ENCODE measurements at regions not wholly inside any gene's neighbourhood (a gene's known extent, or its start where the extent isn't known, plus 50 kb on each side); places are given as distances from the start of the nearest gene placed in this dataset.

DNA sequence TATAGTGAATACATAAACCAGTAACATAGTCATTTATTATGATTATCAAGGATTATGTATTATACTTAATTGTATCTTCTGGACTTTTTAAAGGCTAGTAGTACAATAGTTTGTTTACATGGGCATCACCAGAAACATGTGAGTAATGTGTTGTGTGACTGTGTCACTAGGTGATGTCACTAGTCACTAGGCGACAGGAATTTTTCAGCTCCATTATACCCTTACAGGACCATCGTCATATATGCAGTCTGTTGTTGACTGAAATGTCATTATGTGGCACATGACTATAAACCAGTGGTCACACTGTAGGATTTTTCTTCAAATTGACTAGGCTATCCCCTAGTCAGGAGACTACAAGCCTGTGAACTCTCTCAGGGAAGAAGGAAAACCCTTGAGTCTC lies 86.5 kb upstream of the CENPW start (continued):
- TF ChIP-seq PRMT5 (CRISPR knock-in tag; IDR thresholded peaks at IDR 0.05), result no peak
- TF ChIP-seq SAP30 (IDR thresholded peaks at IDR 0.05; ENCODE audit: borderline replicate concordance, insufficient read depth, low read depth, low read length, poor library complexity, severe bottlenecking), result no peak
- TF ChIP-seq RUNX1 (IDR thresholded peaks at IDR 0.05; ENCODE audit: low read depth), result no peak
- no peak for TF ChIP-seq DNMT1 (IDR thresholded peaks at IDR 0.05)
- TF ChIP-seq CXXC5 (CRISPR knock-in tag; IDR thresholded peaks at IDR 0.05), result no peak

DNA sequence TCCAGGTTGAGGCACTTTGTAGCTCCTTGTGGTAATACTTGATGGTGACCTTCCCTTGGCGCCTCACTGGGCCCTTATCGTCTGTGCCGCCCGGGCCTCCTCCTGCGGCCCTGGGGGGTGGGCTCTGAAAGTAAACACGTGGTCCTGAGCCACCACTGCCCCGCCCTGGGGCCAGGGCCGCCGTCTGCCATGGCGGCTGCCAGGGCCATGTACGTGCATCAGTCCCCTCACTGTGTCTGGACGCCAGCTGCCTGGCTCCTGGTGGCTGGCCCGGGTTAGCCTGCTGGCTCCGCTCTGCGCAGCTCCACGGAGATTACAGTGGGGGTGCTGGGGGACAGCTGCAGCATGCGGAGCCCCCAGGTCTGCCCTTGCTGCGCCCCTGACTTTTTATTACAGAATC lies 81.8 kb upstream of the CENPW start:
- TF ChIP-seq ZBTB33 (CRISPR knock-in tag; IDR thresholded peaks at IDR 0.05) (0 out of 2 replicates have a peak, but pooled peaks have one; percentile 26), ZSCAN29 (IDR thresholded peaks at IDR 0.05) (no peak)
- POLR2A ChIA-PET, result no interaction called here
- no peak overlapping the region for H3K4me3 ChIP-seq
- H3K79me2 ChIP-seq (ENCODE audit: control insufficient read depth, insufficient read depth, low read length), result no peaks in the 10 kb centered on the region
- 64% methylated on average over 8 of the region's 18 CpGs for WGBS (ENCODE audit: insufficient coverage, low coverage, missing lambda C conversion rate)
- H3K9ac ChIP-seq (ENCODE audit: insufficient read depth in 1 of 2, low read depth in 2 of 2, low read length in 2 of 2), result no peak overlapping the region
- no peaks in the 10 kb centered on the region for H3K9me1 ChIP-seq (ENCODE audit: control insufficient read depth, insufficient read depth, low read length)
- H3K36me3 ChIP-seq (ENCODE audit: control insufficient read depth, insufficient read depth, low read length), result no peaks in the 10 kb centered on the region
- intact Hi-C loops (cut with micrococcal nuclease) (no loop called here), in situ Hi-C loops (cut with MboI) (no loop called here)
- H3K4me2 ChIP-seq (ENCODE audit: insufficient read depth, low read length), result no peak overlapping the region
- no peaks in the 10 kb centered on the region; a peak in 1 of 5 replicates for H3K4me1 ChIP-seq (replicated peaks in 1 of 2; ENCODE audit: control insufficient read depth in 2 of 2, insufficient read depth in 2 of 2, low read length in 2 of 2)
- no peaks in the 10 kb centered on the region for H4K20me1 ChIP-seq (replicated peaks; ENCODE audit: control insufficient read depth, insufficient read depth, low read length)
- DNase-seq (ENCODE audit: extremely low read depth in 1 of 4, low spot score in 3 of 4) (no peak), FAIRE-seq (no peak), ATAC-seq (no peak)
- H2AFZ ChIP-seq (ENCODE audit: low read depth, low read length), result no peak overlapping the region
- CTCF ChIA-PET (ENCODE audit: low intra/inter-chr PET ratio), result no interaction called here
- no TSS peak for BruUV-seq (replicated peaks)
- no peaks in the 10 kb centered on the region for H3K9me3 ChIP-seq (replicated peaks; ENCODE audit: control insufficient read depth, insufficient read depth, low read depth, low read length)
- no peak overlapping the region for H3K27ac ChIP-seq (ENCODE audit: extremely low read depth, low read depth, low read length)
- no peaks in the 10 kb centered on the region for H3K27me3 ChIP-seq (ENCODE audit: control insufficient read depth in 2 of 2, insufficient read depth in 2 of 2, low read length in 2 of 2)
